SIG-M5 (cell line): ENCODE measurements at regions not wholly inside any gene's neighbourhood (a gene's known extent, or its start where the extent isn't known, plus 50 kb on each side); places are given as distances from the start of the nearest gene placed in this dataset.
"Not testable (repeated sequence)": the region's sequence is repeated elsewhere in the genome, so short reads cannot be mapped to it uniquely, and the experiment has no call there.

Source experiments
- DNase-seq: peaks from one replicate; lab custom pipeline; 2025; lab: John Stamatoyannopoulos, UW

DNA sequence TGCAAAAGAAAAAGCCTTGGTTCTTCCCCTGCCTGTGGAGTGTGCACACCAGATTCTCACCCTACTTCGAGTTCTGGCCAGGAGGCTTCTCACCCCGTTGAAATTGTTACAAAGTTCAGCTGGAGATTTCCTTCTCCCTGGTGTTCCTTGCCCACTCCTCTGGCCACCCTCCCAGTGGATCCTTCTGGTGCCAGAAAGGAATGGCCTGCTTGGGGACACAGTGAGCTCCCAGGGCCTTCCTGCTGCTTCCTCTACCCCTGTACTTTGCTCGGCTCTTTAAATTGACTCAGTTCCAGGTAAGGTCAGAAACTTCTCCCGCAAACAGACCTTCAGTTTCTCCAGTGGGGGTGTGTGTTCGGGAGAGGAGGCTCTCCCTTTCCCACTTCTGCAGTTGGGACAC lies 140.1 kb upstream of the CFAP20DC start:
- no peak for DNase-seq

GRCh38 chr3:59189526-59189925 lies 139.7 kb upstream of the CFAP20DC start:
- DNase-seq, result no peak

DNA sequence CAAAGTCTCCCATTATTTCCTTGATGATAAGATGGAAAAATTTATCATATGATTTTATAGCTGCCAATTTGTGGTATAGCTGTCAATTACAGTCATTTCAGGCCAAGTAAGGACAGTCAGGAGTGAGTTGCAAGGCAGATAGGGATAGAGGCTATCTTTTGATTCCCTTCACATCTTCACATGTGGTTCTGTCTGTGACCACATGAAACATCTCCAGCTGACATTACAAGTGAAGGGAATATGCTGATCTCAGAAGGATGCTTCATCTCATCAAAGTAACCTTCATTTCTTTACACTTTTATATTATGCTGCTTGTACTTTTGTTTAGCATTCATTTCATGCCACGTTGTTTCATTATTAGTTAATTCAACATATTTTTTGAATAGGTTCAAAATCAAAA lies 136.9 kb upstream of the CFAP20DC start:
- no peak for DNase-seq

DNA sequence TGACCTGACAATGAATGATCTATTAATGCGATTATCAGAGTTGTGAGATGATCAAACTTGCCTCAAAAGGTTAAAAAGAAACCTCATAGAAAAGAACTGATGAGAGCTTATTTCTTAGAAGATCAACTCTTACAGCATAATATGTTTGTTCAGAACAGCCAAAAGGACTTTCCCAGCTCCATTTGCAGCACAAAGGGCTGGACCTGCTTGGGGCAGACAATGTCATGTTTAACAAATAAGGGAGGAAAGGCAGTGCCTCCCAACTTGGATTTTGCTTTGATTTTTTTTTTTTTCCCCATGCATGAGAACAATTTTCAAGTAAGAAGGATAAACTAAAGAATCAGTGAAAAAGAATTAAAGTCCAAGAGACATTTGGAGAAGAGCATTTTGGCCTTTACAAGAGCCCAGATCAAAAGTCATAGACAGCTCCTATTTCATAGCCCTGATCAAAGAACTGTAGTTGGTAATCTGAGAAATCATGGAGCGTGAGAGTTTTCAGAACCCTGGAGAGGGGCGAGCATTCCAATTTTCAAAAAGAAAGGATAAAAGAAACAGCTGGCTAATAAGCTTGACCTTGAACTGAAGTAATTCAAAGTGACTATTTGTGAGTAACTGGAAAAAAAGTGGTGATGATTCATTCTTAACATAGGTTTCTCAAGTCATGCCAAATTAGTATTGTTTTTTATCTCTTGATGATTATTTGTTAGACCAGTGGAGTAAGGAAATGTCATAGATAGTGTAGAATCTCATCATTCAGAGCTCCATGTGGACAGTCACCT lies 136.0 kb upstream of the CFAP20DC start:
- no peak for DNase-seq

- no peak for DNase-seq
Observed at GRCh38 chr3:59180006-59180405, 130.2 kb upstream of the CFAP20DC start.

DNA sequence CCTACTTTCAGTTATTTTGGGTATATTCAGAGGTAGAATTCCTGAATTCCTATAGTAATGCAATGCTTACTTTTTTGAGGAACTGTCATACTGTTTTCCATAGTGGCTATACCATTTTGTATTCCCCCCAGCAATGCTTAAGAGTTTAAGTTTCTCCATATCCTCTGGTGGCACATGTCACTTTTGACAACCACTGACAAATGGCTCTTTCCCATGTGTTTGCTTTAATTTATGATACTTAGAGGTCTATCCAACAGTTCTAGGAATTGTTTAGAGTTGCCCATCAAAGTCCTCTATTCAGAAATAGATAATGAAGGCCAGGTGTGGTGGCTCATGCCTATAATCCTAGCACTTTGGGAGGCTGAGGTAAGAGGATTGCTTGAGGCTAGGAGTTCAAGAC lies 128.9 kb upstream of the CFAP20DC start:
- DNase-seq, result no peak

DNA sequence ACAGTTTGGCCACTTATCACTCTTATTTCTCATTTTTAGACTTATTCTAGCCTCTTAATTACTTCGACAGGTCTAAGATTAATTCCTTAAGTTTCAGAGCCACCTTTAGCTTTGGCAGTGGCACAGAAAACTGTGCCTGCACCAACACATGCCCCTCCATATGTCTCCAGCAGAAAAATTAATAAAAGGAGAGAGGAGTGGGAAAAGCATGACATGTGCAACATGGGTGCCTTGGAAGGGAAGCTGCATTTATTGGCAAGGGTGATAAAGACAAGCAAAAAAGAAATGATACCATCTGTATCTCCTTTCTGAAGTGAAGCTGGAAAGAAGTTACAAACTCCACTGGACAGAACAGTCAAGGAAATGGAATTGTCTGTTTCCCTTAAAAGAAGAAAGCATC lies 121.7 kb upstream of the CFAP20DC start:
- DNase-seq, result no peak

DNA sequence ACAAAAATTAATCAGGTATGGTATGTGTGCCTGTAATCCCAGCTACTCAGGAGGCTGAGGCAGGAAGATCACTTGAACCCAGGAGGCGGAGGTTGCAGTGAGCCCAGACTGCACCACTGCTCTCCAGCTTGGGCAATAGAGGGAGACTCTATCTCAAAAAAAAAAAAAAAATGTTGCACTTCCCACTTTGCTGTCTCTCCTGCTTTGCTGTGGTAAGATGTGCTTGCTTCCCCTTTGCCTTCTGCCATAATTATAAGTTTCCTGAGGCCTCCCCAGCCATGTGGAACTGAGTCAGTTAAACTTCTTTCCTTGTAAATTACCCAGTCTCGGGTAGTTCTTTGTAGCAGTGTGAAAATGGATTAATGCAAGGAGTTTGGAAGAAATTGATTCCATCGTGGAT lies 120.3 kb upstream of the CFAP20DC start:
- DNase-seq, result not testable (repeated sequence)

DNA sequence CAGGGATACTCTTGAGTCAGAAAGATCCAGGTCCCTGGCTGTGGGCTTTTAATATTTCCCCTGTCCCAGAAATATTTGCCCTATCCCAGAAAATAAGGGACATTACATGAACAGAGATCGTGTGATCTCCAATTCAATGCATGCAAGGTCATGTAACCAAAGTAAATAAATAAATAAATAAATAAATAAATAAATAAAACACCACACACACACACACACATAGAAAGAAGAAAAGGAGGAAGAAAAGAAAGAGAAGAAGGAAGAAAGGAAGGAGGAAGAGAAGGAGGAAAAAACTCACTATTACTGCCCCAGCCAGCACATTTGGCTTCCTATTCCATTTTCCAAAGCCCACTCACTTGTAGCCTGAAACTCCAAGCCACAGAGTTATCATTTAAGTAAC lies 117.9 kb upstream of the CFAP20DC start:
- no peak for DNase-seq

DNA sequence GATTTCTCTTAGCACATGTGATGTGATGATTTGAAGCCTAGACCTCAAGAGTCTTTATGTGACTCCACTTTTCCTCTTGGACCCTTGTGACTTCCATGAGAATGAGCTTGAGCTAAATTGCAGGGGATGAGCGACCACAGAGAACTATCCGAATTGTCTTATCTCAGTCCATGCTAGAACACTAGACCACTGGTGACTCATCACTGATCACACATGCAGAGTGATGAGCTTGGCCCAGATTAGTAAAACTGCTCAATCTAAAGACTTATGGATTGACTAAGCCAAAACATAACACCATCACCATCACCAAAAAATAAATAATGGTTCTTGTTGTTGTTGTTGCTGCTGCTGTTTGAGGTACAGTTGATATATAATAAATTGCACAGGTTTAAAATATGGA lies 114.1 kb upstream of the CFAP20DC start:
- no peak for DNase-seq

DNA sequence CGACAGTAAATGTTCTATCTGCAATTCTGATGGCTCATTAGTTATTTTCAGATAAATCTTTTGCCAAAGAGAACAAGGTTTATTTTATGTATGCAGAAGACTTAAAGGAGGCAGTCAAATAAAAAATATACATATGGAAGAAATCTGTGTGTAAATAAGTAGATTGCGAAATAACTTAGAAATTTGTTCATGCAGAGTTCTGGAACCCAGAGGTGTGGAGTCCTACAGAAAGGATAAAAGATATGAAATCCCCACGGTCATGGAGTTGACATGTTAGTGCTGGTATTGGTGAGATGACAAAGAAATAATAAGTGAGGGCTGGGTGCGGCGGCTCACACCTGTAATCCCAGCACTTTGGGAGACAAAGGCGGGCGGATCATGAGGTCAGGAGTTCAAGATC lies 111.2 kb upstream of the CFAP20DC start:
- no peak for DNase-seq

DNA sequence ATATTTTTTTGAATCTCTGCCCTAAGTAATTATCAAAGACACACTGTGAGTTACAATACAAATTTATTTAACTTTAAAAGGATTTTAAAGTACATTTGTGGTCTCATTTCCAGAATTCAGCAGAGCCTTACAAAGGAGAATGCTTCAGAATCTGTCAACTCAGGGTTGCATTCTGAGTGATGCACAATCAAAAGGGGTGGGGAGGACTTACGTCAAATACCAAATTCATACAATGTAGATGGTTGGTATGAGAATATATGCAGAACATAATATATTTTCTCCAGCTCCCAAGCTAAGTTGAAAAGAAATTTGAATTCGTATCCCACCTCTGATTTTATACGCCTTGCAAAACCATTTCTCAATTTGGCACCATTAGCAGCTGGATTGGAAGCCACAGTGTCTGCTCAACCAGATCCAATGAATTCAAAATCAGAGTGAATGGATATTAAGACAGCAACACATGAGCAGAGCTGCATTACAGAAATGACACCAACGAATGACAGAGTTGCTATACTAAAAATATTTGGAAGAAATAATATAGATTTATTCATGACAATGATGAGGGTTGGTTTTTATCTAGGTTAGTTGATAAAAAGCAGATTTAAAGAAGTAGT lies 110.4 kb upstream of the CFAP20DC start:
- DNase-seq, result no peak

DNA sequence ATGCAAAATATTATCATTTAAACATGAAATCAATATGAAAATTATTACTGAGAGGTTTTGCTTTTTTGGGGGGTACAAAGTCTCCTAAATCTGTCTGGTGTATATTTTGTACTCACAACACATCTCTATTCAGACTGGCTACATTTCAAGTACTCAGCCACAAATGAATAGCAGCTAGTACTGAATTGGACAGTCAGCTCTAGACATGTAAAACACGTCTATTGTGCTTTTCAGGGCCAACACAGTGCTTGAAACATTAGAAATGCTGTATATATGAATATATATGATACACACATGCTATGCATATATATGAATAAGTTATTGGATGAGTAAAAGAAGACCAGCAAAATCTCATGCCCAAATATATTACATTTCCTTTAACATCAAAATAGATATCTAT lies 103.8 kb upstream of the CFAP20DC start:
- no peak for DNase-seq

- DNase-seq, result no peak
Observed at GRCh38 chr3:59152943-59153342, 103.1 kb upstream of the CFAP20DC start.

DNA sequence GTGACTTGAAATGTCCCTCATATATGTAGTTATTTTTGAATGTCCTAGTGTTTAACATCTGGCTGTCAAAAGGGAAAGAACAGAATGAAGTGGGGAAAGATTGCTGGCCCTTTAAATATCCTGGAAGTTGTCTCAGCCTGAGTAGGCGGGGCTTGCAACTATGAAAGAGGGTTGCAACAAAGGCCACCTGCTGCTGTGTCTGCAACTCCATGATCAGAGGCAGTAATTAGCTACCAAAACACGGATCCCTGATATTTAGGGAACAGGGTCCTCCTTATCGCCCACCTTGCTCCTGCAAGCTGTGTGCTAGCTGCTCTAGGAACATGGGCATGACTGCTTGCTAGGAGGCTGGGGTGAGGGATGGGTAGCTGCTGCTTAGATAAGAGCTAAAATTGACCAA lies 100.2 kb upstream of the CFAP20DC start:
- DNase-seq, result no peak

- DNase-seq, result no peak
Observed at GRCh38 chr3:59149166-59149565, 99.3 kb upstream of the CFAP20DC start.

- no peak for DNase-seq
Observed at GRCh38 chr3:59143447-59143846, 93.6 kb upstream of the CFAP20DC start.

GRCh38 chr3:59142556-59142955 lies 92.7 kb upstream of the CFAP20DC start:
- no peak for DNase-seq

- DNase-seq, result no peak
Observed at GRCh38 chr3:59138966-59139365, 89.1 kb upstream of the CFAP20DC start.

GRCh38 chr3:59137415-59137814 lies 87.6 kb upstream of the CFAP20DC start:
- DNase-seq, result no peak

GRCh38 chr3:59136081-59136480 lies 86.3 kb upstream of the CFAP20DC start:
- no peak for DNase-seq

DNA sequence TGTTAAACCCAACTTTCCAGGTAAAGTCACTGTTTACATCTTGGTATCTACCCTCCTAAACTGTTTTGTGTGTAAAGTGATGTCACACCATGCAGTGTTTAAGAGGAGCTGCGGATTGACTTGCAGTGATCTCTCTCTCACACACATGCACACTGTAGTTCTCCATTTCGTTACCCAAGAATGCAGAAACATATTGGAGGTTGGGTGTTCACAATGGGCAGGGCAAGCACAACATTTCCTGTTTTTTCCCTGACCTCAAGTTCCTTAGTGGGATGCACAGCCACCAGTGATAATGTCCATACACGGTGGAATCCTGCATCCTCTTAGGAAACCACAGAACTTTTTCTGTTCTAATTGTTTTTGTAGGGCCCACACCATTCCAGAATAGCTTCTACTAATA lies 85.3 kb upstream of the CFAP20DC start:
- no peak for DNase-seq

- no peak for DNase-seq
Observed at GRCh38 chr3:59133311-59133710, 83.5 kb upstream of the CFAP20DC start.
